ENCODE measurements at regions not wholly inside any gene's neighbourhood (a gene's known extent, or its start where the extent isn't known, plus 50 kb on each side); places are given as distances from the start of the nearest gene placed in this dataset.
"Not testable (repeated sequence)": the region's sequence is repeated elsewhere in the genome, so short reads cannot be mapped to it uniquely, and the experiment has no call there.

DNA sequence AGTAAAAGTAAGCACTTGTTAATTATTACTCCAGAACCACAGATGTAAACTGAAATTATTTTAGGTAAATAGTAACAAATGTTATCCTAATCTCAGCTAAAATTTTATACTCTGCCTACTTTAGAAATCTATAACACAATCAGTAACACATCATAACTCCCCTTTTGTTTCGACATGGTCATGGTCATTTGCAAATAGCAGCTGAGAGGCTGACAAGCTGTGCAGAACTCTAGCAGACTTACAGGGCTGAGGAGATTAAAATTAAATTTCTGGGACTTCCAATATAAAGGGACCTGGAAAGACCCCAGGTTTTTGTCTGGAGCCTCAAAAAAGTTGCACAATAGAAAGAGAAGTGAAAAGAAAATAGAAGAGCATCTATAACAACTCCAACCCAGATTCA is 88.8 kb downstream of the PRL start:
- Mint-ChIP-seq H3K4me3 (no peak overlapping the region), H3K4me1 (no peaks in the 10 kb centered on the region), H3K36me3 (ENCODE audit: low read depth) (no peaks in the 10 kb centered on the region), H3K27me3 (no peaks in the 10 kb centered on the region), H3K27ac (no peak overlapping the region), H3K9me3 (no peaks in the 10 kb centered on the region)
- POLR2A ChIA-PET, result no interaction called here
- DNase-seq, result no peak
- CTCF ChIA-PET, result no interaction called here

GRCh38 chr6:22214314-22214713 is 82.5 kb downstream of the PRL start:
- Mint-ChIP-seq H3K4me3 (no peak overlapping the region), H3K9me3 (no peaks in the 10 kb centered on the region)
- CTCF ChIA-PET, result no interaction called here

DNA sequence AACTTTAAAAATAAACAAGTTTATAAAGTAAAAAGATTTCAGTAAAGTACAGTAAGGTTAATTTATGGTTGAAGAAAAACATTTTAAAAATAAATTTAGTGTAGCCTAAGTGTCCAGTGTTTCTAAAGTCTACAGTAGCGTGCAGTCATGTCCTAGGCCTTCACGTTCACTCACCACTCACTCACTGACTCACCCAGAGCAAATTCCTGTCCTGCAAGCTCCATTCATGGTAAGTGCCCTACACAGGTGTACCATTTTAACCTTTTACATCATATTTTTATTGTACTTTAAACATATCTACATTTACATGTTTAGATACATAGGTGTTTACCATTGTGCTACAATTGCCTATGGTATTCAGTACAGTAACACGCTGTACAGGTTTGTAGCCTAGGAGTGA is 81.4 kb downstream of the PRL start:
- H3K27ac Mint-ChIP-seq; H3K9me3 Mint-ChIP-seq; POLR2A ChIA-PET; H3K4me1 Mint-ChIP-seq; H3K4me3 Mint-ChIP-seq; H3K27me3 Mint-ChIP-seq; CTCF ChIA-PET; H3K36me3 Mint-ChIP-seq (ENCODE audit: low read depth); DNase-seq: not testable (repeated sequence)

More at GRCh38 chr6:22214314-22214713, 82.5 kb downstream of the PRL start:
- no peak for DNase-seq
- H3K27ac Mint-ChIP-seq, result no peak overlapping the region
- no peaks in the 10 kb centered on the region for H3K27me3 Mint-ChIP-seq
- no peaks in the 10 kb centered on the region for H3K36me3 Mint-ChIP-seq (ENCODE audit: low read depth)
- POLR2A ChIA-PET, result no interaction called here
- H3K4me1 Mint-ChIP-seq, result no peaks in the 10 kb centered on the region

DNA sequence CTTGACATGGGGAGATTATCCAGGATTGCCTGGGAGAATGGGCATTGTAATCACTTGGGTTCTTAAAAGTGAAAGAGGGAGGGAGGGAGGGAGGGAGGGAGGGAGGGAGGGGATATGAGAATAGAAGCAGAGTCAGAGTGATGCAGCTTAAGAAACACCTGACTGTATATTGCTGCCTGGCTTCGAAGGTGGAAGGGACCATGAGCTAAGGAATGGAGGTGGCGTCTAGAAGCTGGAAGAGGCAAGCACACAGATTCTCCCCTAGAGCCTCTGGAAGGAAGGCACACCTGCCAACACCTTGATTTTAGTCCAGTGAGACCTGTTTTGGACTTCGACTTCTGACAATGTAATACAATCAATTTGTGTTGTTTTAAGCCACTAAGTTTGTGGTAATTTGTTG is 78.4 kb downstream of the PRL start:
- Mint-ChIP-seq H3K9me3 (no peaks in the 10 kb centered on the region), H3K27ac (no peak overlapping the region), H3K4me1 (no peaks in the 10 kb centered on the region), H3K27me3 (no peaks in the 10 kb centered on the region), H3K36me3 (ENCODE audit: low read depth) (no peaks in the 10 kb centered on the region), H3K4me3 (no peak overlapping the region)
- ChIA-PET POLR2A (no interaction called here), CTCF (no interaction called here)
- no peak for DNase-seq

DNA sequence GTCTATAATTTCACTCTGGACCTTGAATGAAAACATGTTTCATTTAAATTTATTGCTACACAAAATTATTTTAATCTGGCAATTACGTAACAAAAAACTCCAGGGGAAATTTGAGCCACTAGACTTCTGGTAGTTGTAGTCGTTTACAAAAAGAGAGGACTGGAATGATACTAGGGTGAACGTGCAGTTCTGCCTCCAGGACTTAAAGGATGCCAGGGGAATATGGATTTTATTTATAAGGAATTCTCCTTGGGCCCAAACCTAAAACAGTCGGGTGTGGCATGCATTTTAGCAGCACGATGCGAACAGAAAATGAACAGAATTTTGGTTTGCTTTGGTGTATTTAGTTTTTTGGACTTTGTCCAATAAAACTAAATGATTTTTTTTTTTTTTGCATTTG is 76.9 kb downstream of the PRL start:
- CTCF ChIA-PET, result interaction anchor here (0.6 kb wide), 1 partner anchor 260 kb away, joined by 3 read pairs; no protein-coding TSS in a partner anchor
- POLR2A ChIA-PET, result no interaction called here
- DNase-seq, result no peak
- H3K4me1 Mint-ChIP-seq, result no peaks in the 10 kb centered on the region
- no peak overlapping the region for H3K27ac Mint-ChIP-seq
- no peaks in the 10 kb centered on the region for H3K36me3 Mint-ChIP-seq (ENCODE audit: low read depth)
- H3K27me3 Mint-ChIP-seq, result no peaks in the 10 kb centered on the region
- no peaks in the 10 kb centered on the region for H3K9me3 Mint-ChIP-seq
- no peak overlapping the region for H3K4me3 Mint-ChIP-seq

DNA sequence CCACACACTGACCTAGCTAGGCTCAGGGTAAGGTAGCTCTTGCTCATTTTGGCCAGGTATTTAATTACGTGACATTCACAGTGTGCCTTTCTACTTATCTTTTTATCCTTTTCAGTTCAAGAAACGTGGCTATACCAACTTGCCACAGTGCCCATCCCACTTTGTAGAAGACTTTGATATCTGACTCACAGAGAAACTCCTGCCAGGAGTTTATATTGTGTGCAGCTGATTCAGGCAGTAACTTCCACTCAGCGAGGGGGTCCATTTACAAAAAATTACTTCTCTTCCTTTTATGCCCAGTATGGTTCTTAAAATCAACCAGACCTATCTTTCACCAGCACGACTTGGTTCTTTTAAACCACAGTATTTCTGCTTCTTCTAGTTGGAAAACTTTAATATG is 75.6 kb downstream of the PRL start:
- H3K9me3 Mint-ChIP-seq, result no peaks in the 10 kb centered on the region
- ChIA-PET POLR2A (no interaction called here), CTCF (no interaction called here)
- no peak overlapping the region for H3K4me3 Mint-ChIP-seq
- H3K27me3 Mint-ChIP-seq, result no peaks in the 10 kb centered on the region
- H3K36me3 Mint-ChIP-seq (ENCODE audit: low read depth), result no peaks in the 10 kb centered on the region
- H3K4me1 Mint-ChIP-seq, result no peaks in the 10 kb centered on the region
- DNase-seq, result no peak
- H3K27ac Mint-ChIP-seq, result no peak overlapping the region

- ChIA-PET POLR2A (no interaction called here), CTCF (no interaction called here)
- Mint-ChIP-seq H3K9me3 (no peaks in the 10 kb centered on the region), H3K27ac (no peak overlapping the region), H3K27me3 (no peaks in the 10 kb centered on the region), H3K4me3 (no peak overlapping the region), H3K4me1 (no peaks in the 10 kb centered on the region), H3K36me3 (ENCODE audit: low read depth) (no peaks in the 10 kb centered on the region)
- DNase-seq, result no peak
These were observed 75.2 kb downstream of the PRL start for GRCh38 chr6:22221630-22222029.

GRCh38 chr6:22222469-22222868 is 74.4 kb downstream of the PRL start:
- no peak for DNase-seq
- Mint-ChIP-seq H3K27ac (no peak overlapping the region), H3K36me3 (ENCODE audit: low read depth) (no peaks in the 10 kb centered on the region), H3K9me3 (no peaks in the 10 kb centered on the region), H3K27me3 (no peaks in the 10 kb centered on the region), H3K4me1 (no peaks in the 10 kb centered on the region), H3K4me3 (no peak overlapping the region)
- ChIA-PET POLR2A (no interaction called here), CTCF (no interaction called here)

GRCh38 chr6:22227824-22228610 is 68.8 kb downstream of the PRL start:
- H3K4me1 Mint-ChIP-seq, result no peaks in the 10 kb centered on the region
- ChIA-PET POLR2A (no interaction called here), CTCF (no interaction called here)

DNA sequence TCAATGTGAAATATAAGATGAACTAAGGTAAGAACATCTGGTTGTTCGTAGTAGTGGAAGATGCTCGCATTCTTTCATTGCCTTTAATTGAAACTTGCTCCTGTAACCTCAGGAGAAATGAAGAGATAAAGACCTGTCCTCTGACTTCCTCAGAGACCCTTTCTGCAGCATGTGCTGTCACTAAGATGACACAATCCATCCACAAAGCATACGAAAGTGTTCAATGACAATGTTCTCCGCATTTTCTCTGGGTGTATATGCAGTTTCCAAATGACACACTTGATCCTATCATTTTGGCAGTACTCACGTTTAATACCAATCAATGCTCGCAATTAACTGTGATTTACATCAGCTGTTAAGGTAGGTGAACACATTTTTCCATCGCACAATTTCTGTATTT is 65.8 kb downstream of the PRL start:
- ChIA-PET CTCF (no interaction called here), POLR2A (no interaction called here)
- H3K4me1 Mint-ChIP-seq, result no peaks in the 10 kb centered on the region
- no peaks in the 10 kb centered on the region for H3K36me3 Mint-ChIP-seq (ENCODE audit: low read depth)
- H3K4me3 Mint-ChIP-seq, result no peak overlapping the region
- H3K27ac Mint-ChIP-seq, result no peak overlapping the region
- H3K27me3 Mint-ChIP-seq, result no peaks in the 10 kb centered on the region
- no peak for DNase-seq
- H3K9me3 Mint-ChIP-seq, result peaks cover 1% of the 10 kb centered on the region

More at GRCh38 chr6:22227824-22228610, 68.8 kb downstream of the PRL start:
- Mint-ChIP-seq H3K36me3 (ENCODE audit: low read depth) (no peaks in the 10 kb centered on the region), H3K27me3 (no peaks in the 10 kb centered on the region), H3K27ac (no peak overlapping the region), H3K9me3 (no peaks in the 10 kb centered on the region), H3K4me3 (no peak overlapping the region)
- no peak for DNase-seq

DNA sequence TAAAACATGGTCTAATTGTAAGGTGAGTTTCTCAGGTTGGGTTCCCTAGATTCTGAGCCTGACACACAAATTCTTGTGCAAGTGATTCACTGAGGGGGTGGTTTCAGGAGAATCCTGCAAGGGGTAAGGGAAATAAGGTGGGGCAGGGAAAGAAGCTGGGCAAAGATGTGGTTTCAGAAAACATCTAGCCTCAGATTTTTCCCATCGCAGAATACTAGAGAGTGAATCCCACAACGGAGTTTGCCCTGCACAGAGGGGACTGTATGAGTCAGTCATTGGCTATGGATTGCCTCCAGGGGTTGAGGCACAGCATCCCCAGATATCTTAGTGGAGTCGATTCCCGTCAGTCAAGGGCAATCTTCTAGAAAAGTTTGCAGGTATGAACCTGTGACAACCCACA is 65.2 kb downstream of the PRL start:
- Mint-ChIP-seq H3K4me3 (no peak overlapping the region), H3K4me1 (no peaks in the 10 kb centered on the region), H3K9me3 (peaks cover 2% of the 10 kb centered on the region), H3K36me3 (ENCODE audit: low read depth) (no peaks in the 10 kb centered on the region), H3K27ac (no peak overlapping the region), H3K27me3 (no peaks in the 10 kb centered on the region)
- ChIA-PET POLR2A (no interaction called here), CTCF (no interaction called here)
- no peak for DNase-seq

DNA sequence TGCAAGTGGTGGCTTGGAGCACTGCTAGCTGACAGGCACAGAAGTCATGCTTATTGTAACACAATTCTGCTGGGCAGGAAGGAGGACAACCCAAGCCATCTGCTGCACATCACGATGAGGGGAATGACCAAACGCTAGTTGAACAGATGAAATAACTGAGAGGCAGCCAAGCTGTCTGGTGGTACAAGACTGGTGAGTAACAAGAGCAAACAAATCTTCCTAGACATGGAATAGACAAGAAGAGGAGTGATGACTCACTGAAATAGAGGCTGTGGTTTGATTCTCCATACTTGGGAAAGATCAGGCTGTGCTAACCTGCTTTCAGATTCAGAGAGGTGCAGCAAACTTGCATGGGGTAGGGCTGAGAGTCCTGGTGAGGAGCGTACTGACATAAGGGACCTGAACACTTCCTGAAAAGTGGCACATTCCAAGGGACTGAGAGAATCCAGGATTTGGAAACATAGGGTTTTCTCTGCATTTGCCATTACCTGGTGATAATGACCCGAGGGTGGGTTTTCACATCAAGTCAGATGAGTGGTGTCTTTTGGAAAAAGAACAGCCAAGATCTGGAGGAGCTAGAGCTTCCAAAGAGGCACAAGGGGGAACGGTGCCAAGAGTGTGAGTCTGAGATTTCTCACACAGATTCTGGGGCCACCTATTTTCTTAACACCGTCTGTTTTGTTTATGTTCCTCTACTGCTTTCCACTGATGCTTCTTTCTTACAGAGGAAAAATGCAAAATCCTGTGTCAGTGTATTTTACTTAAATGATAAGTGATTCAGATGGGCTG is 60.0 kb downstream of the PRL start:
- H3K9me3 Mint-ChIP-seq, result peaks cover 8% of the 10 kb centered on the region
- no peaks in the 10 kb centered on the region for H3K27me3 Mint-ChIP-seq
- CTCF ChIA-PET, result no interaction called here
- no peaks in the 10 kb centered on the region for H3K4me1 Mint-ChIP-seq
- DNase-seq, result no peak
- H3K36me3 Mint-ChIP-seq (ENCODE audit: low read depth), result no peaks in the 10 kb centered on the region
- H3K27ac Mint-ChIP-seq, result no peak overlapping the region
- POLR2A ChIA-PET, result no interaction called here
- no peak overlapping the region for H3K4me3 Mint-ChIP-seq
